ENCODE measurements at regions not wholly inside any gene's neighbourhood (a gene's known extent, or its start where the extent isn't known, plus 50 kb on each side); places are given as distances from the start of the nearest gene placed in this dataset.

DNA sequence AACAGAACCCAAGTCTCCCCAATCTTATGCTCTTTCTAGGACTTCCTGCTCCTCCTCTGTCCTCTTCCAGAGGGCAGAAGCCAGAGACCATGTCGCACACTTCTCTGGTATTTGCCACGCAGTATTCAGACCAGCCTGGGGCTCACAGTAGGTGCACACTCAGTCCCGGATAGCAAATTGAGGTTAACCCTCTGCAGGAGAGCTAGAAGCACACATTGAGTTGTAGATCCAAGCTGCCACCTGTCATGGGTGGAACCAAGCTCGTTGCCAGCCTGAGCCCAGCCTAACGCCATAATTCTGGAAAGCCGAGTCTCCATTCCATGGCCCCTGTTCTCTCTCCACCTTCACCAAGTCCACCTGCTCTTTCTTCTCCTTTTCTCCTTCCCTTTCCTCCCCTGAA, 562.1 kb downstream of the BUD13 start:
- TF ChIP-seq POLR2A (IDR thresholded peaks at IDR 0.05; ENCODE audit: low read length) (no peak), GATA1 (IDR thresholded peaks at IDR 0.05; ENCODE audit: low read depth, low read length) (no peak)

All from erythroblast (primary cell).